HG03558 (cell line): ENCODE measurements at regions not wholly inside any gene's neighbourhood (a gene's known extent, or its start where the extent isn't known, plus 50 kb on each side); places are given as distances from the start of the nearest gene placed in this dataset.
A peak's percentile ranks its signal among the peaks of the same experiment; 100 is the strongest.

ENCODE experiments used
- ATAC-seq: cut with Tn5 transposase; IDR thresholded peaks from one replicate; pipeline ENCODE4 v1.9.1; 2021; ENCODE audit warnings: moderate number of reproducible peaks; ENCODE audit not compliant: unreplicated experiment; ENCODE audit errors: extremely low read depth

- no peak for ATAC-seq
Measured at GRCh38 chr6:139654888-139655782, 280.7 kb upstream of the CITED2 start.

- ATAC-seq, result no peak
Measured at GRCh38 chr6:139654309-139654708, 279.9 kb upstream of the CITED2 start.

- no peak for ATAC-seq
Measured at GRCh38 chr6:139653111-139653510, 278.7 kb upstream of the CITED2 start.

- ATAC-seq, result no peak
Measured at GRCh38 chr6:139650941-139651340, 276.5 kb upstream of the CITED2 start.

GRCh38 chr6:139649732-139650131 lies 275.3 kb upstream of the CITED2 start:
- ATAC-seq, result no peak

GRCh38 chr6:139649128-139649527 lies 274.7 kb upstream of the CITED2 start:
- no peak for ATAC-seq

GRCh38 chr6:139648430-139649000 lies 274.1 kb upstream of the CITED2 start:
- ATAC-seq, result no peak

- no peak for ATAC-seq
Measured at GRCh38 chr6:139647841-139648240, 273.4 kb upstream of the CITED2 start.

GRCh38 chr6:139647016-139647415 lies 272.6 kb upstream of the CITED2 start:
- no peak for ATAC-seq

GRCh38 chr6:139644821-139645220 lies 270.4 kb upstream of the CITED2 start:
- ATAC-seq, result no peak

- no peak for ATAC-seq
Measured at GRCh38 chr6:139643986-139644385, 269.5 kb upstream of the CITED2 start.

- no peak for ATAC-seq
Measured at GRCh38 chr6:139642346-139642745, 267.9 kb upstream of the CITED2 start.

GRCh38 chr6:139641376-139641775 lies 266.9 kb upstream of the CITED2 start:
- no peak for ATAC-seq

- ATAC-seq, result no peak
Measured at GRCh38 chr6:139640921-139641320, 266.5 kb upstream of the CITED2 start.

- ATAC-seq, result peak; percentile 92
Measured at GRCh38 chr6:139640448-139640847, 266.0 kb upstream of the CITED2 start.

- ATAC-seq, result no peak
Measured at GRCh38 chr6:139639507-139639906, 265.1 kb upstream of the CITED2 start.

- no peak for ATAC-seq
Measured at GRCh38 chr6:139638179-139638941, 263.9 kb upstream of the CITED2 start.

GRCh38 chr6:139637766-139638165 lies 263.3 kb upstream of the CITED2 start:
- no peak for ATAC-seq

GRCh38 chr6:139636391-139636790 lies 261.9 kb upstream of the CITED2 start:
- ATAC-seq, result no peak

GRCh38 chr6:139635401-139636130 lies 261.1 kb upstream of the CITED2 start:
- ATAC-seq, result no peak
